SK-N-SH treated with all-trans-retinoic acid at 6 μM for 48 hours (cell line): ENCODE measurements at regions not wholly inside any gene's neighbourhood (a gene's known extent, or its start where the extent isn't known, plus 50 kb on each side); places are given as distances from the start of the nearest gene placed in this dataset.

Source experiments
- ATAC-seq: fragments of 200-7000 bp; cut with Tn5 transposase; 3 replicates; pipeline ENCODE4 v1.9.1; 2020; ENCODE audit warnings: mild to moderate bottlenecking, moderate library complexity
- ARNTL ChIP-seq: fragments of 450-650 bp; formaldehyde crosslinking; IDR thresholded peaks from 2 replicates; pipeline ENCODE4 v1.5.0; 2020; ENCODE audit warnings: low read depth, mild to moderate bottlenecking, moderate library complexity, borderline replicate concordance
- BACH2 ChIP-seq: fragments of 250-450 bp; sonication (Bioruptor Pico); IDR thresholded peaks from 2 replicates; pipeline ENCODE4 v1.9.0; 2021; ENCODE audit warnings: mild to moderate bottlenecking, borderline replicate concordance
- CSDC2 ChIP-seq: fragments of 250-450 bp; sonication (Bioruptor Pico); IDR thresholded peaks from 2 replicates; pipeline ENCODE4 v1.5.0; 2020; ENCODE audit warnings: mild to moderate bottlenecking, moderate library complexity
- GLIS3 ChIP-seq: fragments of 250-450 bp; sonication (Bioruptor Pico); IDR thresholded peaks from 2 replicates; pipeline ENCODE4 v1.5.0; 2020; ENCODE audit warnings: mild to moderate bottlenecking, moderate library complexity
- ISL1 ChIP-seq: fragments of 250-450 bp; sonication (Bioruptor Pico); IDR thresholded peaks from 2 replicates; pipeline ENCODE4 v2.1.2; 2022; ENCODE audit warnings: mild to moderate bottlenecking, moderate library complexity
- OSR1 ChIP-seq: fragments of 250-450 bp; sonication (Bioruptor Pico); IDR thresholded peaks from 2 replicates; pipeline ENCODE4 v1.8.0; 2022; ENCODE audit warnings: moderate library complexity, mild to moderate bottlenecking, inconsistent platforms
- RARB ChIP-seq: fragments of 250-450 bp; sonication (Bioruptor Pico); IDR thresholded peaks from 2 replicates; pipeline ENCODE4 v1.8.0; 2021; ENCODE audit warnings: mild to moderate bottlenecking, moderate library complexity
- SNAI2 ChIP-seq: fragments of 250-450 bp; sonication (Bioruptor Pico); IDR thresholded peaks from 2 replicates; pipeline ENCODE4 v1.5.0; 2020; ENCODE audit warnings: mild to moderate bottlenecking, moderate library complexity
- TOX ChIP-seq: fragments of 250-450 bp; sonication (Bioruptor Pico); IDR thresholded peaks from 2 replicates; pipeline ENCODE4 v1.8.0; 2021; ENCODE audit warnings: mild to moderate bottlenecking, moderate library complexity, borderline replicate concordance
- ZC3H10 ChIP-seq: fragments of 250-450 bp; sonication (Bioruptor Pico); IDR thresholded peaks from 2 replicates; pipeline ENCODE4 v1.5.1; 2021; ENCODE audit warnings: mild to moderate bottlenecking, moderate library complexity
- ZFP3 ChIP-seq: fragments of 250-450 bp; sonication (Bioruptor Pico); IDR thresholded peaks from 2 replicates; pipeline ENCODE4 v1.5.0; 2020; ENCODE audit warnings: mild to moderate bottlenecking, moderate library complexity
- ZFP30 ChIP-seq: fragments of 450-650 bp; formaldehyde crosslinking; IDR thresholded peaks from 2 replicates; pipeline ENCODE4 v1.5.0; 2022; ENCODE audit warnings: mild to moderate bottlenecking, moderate library complexity
- ZNF565 ChIP-seq: fragments of 450-650 bp; formaldehyde crosslinking; conservative IDR thresholded peaks from 2 replicates; pipeline ENCODE4 v1.5.0; 2020; ENCODE audit warnings: low read depth, mild to moderate bottlenecking, moderate library complexity
- ZNF70 ChIP-seq: fragments of 450-650 bp; formaldehyde crosslinking; IDR thresholded peaks from 2 replicates; pipeline ENCODE4 v1.5.0; 2020; ENCODE audit warnings: mild to moderate bottlenecking, moderate library complexity
- ZNF8 ChIP-seq: fragments of 450-650 bp; formaldehyde crosslinking; IDR thresholded peaks from 2 replicates; pipeline ENCODE4 v1.5.0; 2020; ENCODE audit warnings: mild to moderate bottlenecking, moderate library complexity
- TF ChIP-seq, protein P1 (sequence below): fragments of 250-450 bp; sonication (Bioruptor Pico); IDR thresholded peaks from 2 replicates; pipeline ENCODE4 v1.5.0; 2020; ENCODE audit warnings: mild to moderate bottlenecking, moderate library complexity
- TF ChIP-seq, protein P2 (sequence below): fragments of 250-450 bp; sonication (Bioruptor Pico); IDR thresholded peaks from 2 replicates; pipeline ENCODE4 v1.8.0; 2020; ENCODE audit warnings: mild to moderate bottlenecking, moderate library complexity, borderline replicate concordance
- TF ChIP-seq, protein P3 (sequence below): fragments of 250-450 bp; sonication (Bioruptor Pico); IDR thresholded peaks from 2 replicates; pipeline ENCODE4 v1.5.1; 2021; ENCODE audit warnings: mild to moderate bottlenecking, moderate library complexity
- TF ChIP-seq, protein P4 (sequence below): fragments of 250-450 bp; sonication (Bioruptor Pico); IDR thresholded peaks from 2 replicates; pipeline ENCODE4 v1.8.0; 2021; ENCODE audit warnings: low read depth, mild to moderate bottlenecking, moderate library complexity, borderline replicate concordance

DNA sequence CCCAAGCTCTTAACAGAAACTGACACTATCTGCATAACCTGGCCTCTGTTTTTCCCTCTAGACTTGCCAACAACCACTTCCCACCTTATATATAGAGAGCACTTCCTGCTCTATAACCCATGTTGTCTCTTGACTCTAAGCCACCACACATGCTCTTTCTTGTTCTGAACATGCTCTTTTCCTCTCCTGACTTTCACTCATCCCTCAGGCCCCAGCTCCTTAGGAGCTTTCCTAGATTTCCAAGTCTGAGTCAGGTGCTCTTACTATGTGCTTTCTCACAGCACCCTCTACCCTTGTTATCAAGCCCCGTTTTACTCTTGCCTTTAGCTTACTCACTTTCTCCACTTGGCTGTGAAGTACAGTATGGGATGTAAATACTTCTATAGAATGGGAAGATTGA, 143.9 kb upstream of the EYA4 start:
- no peak for TF ChIP-seq ZC3H10 (CRISPR knock-in tag)
- TF ChIP-seq OSR1 (CRISPR knock-in tag): no peak
- TF ChIP-seq ZNF8 (CRISPR knock-in tag): no peak
- TF ChIP-seq GLIS3 (CRISPR knock-in tag): no peak
- no peak for TF ChIP-seq ZNF70 (CRISPR knock-in tag)
- TF ChIP-seq CSDC2 (CRISPR knock-in tag): no peak
- TF ChIP-seq ZFP30 (CRISPR knock-in tag): no peak
- TF ChIP-seq, protein P1, sequence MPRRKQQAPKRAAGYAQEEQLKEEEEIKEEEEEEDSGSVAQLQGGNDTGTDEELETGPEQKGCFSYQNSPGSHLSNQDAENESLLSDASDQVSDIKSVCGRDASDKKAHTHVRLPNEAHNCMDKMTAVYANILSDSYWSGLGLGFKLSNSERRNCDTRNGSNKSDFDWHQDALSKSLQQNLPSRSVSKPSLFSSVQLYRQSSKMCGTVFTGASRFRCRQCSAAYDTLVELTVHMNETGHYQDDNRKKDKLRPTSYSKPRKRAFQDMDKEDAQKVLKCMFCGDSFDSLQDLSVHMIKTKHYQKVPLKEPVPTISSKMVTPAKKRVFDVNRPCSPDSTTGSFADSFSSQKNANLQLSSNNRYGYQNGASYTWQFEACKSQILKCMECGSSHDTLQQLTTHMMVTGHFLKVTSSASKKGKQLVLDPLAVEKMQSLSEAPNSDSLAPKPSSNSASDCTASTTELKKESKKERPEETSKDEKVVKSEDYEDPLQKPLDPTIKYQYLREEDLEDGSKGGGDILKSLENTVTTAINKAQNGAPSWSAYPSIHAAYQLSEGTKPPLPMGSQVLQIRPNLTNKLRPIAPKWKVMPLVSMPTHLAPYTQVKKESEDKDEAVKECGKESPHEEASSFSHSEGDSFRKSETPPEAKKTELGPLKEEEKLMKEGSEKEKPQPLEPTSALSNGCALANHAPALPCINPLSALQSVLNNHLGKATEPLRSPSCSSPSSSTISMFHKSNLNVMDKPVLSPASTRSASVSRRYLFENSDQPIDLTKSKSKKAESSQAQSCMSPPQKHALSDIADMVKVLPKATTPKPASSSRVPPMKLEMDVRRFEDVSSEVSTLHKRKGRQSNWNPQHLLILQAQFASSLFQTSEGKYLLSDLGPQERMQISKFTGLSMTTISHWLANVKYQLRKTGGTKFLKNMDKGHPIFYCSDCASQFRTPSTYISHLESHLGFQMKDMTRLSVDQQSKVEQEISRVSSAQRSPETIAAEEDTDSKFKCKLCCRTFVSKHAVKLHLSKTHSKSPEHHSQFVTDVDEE (CRISPR knock-in tag): no peak
- no peak for TF ChIP-seq BACH2 (CRISPR knock-in tag)
- TF ChIP-seq ISL1: no peak
- TF ChIP-seq, protein P2, sequence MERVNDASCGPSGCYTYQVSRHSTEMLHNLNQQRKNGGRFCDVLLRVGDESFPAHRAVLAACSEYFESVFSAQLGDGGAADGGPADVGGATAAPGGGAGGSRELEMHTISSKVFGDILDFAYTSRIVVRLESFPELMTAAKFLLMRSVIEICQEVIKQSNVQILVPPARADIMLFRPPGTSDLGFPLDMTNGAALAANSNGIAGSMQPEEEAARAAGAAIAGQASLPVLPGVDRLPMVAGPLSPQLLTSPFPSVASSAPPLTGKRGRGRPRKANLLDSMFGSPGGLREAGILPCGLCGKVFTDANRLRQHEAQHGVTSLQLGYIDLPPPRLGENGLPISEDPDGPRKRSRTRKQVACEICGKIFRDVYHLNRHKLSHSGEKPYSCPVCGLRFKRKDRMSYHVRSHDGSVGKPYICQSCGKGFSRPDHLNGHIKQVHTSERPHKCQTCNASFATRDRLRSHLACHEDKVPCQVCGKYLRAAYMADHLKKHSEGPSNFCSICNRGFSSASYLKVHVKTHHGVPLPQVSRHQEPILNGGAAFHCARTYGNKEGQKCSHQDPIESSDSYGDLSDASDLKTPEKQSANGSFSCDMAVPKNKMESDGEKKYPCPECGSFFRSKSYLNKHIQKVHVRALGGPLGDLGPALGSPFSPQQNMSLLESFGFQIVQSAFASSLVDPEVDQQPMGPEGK (CRISPR knock-in tag): no peak
- no peak for ATAC-seq

DNA sequence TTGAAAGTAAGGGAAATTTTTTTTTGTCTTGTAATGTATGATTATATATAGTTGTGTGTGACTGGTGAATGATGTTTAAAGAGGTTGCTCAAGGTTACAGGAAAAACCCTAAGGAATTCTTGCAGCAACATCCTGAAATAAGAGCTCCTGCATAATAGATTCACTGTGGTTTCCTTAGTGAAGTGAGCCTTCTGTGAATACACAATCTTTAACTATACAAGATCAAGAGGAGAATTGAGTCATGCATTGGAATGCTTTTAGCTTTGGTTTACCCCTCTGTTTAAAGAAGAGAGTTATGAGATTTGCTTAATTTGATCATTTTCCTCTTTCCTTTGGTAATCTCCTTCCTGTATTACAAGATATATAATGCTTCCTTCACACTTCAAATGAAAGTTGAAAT, 141.6 kb upstream of the EYA4 start:
- ATAC-seq: peak; percentile 92
- TF ChIP-seq, protein P3, sequence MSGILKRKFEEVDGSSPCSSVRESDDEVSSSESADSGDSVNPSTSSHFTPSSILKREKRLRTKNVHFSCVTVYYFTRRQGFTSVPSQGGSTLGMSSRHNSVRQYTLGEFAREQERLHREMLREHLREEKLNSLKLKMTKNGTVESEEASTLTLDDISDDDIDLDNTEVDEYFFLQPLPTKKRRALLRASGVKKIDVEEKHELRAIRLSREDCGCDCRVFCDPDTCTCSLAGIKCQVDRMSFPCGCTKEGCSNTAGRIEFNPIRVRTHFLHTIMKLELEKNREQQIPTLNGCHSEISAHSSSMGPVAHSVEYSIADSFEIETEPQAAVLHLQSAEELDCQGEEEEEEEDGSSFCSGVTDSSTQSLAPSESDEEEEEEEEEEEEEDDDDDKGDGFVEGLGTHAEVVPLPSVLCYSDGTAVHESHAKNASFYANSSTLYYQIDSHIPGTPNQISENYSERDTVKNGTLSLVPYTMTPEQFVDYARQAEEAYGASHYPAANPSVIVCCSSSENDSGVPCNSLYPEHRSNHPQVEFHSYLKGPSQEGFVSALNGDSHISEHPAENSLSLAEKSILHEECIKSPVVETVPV: peak; percentile 25; the same call in 1 of the 2 replicates
- TF ChIP-seq SNAI2 (CRISPR knock-in tag): no peak
- TF ChIP-seq ZNF565: no peak
- TF ChIP-seq BACH2 (CRISPR knock-in tag): no peak
- peak; percentile 97 for TF ChIP-seq ZC3H10 (CRISPR knock-in tag)
- TF ChIP-seq TOX (CRISPR knock-in tag): peak; percentile 88
- TF ChIP-seq ZFP3 (CRISPR knock-in tag): no peak
- TF ChIP-seq ZFP30 (CRISPR knock-in tag): no peak
- TF ChIP-seq RARB (CRISPR knock-in tag): no peak
- TF ChIP-seq, protein P4, sequence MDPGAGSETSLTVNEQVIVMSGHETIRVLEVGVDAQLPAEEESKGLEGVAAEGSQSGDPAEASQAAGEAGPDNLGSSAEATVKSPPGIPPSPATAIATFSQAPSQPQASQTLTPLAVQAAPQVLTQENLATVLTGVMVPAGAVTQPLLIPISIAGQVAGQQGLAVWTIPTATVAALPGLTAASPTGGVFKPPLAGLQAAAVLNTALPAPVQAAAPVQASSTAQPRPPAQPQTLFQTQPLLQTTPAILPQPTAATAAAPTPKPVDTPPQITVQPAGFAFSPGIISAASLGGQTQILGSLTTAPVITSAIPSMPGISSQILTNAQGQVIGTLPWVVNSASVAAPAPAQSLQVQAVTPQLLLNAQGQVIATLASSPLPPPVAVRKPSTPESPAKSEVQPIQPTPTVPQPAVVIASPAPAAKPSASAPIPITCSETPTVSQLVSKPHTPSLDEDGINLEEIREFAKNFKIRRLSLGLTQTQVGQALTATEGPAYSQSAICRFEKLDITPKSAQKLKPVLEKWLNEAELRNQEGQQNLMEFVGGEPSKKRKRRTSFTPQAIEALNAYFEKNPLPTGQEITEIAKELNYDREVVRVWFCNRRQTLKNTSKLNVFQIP: no peak
- TF ChIP-seq, protein P2 (CRISPR knock-in tag): peak; percentile 87; the same call in 1 of the 2 replicates
- TF ChIP-seq OSR1 (CRISPR knock-in tag): no peak
- TF ChIP-seq ISL1: peak; percentile 99
- no peak for TF ChIP-seq GLIS3 (CRISPR knock-in tag)
- TF ChIP-seq ARNTL: no peak
- TF ChIP-seq, protein P1 (CRISPR knock-in tag): no peak
